A673 (cell line): ENCODE measurements at regions not wholly inside any gene's neighbourhood (a gene's known extent, or its start where the extent isn't known, plus 50 kb on each side); places are given as distances from the start of the nearest gene placed in this dataset.

Source experiments
- CTCF ChIP-seq: fragments of 300-800, 200-600 bp; sonication (generic); conservative IDR thresholded peaks from 2 replicates; pipeline ENCODE4 v1.5.1; 2017; ENCODE audit warnings: low read depth, mild to moderate bottlenecking, antibody characterized with exemption, low read length, moderate library complexity, mixed read lengths
- EZH2 ChIP-seq: fragments of 200-600 bp; sonication (generic); IDR thresholded peaks from 2 replicates; pipeline ENCODE4 v1.6.1; 2017; ENCODE audit warnings: borderline replicate concordance, low read depth, mild to moderate bottlenecking, mixed read lengths, antibody characterized with exemption, low read length; ENCODE audit not compliant: poor library complexity, severe bottlenecking

DNA sequence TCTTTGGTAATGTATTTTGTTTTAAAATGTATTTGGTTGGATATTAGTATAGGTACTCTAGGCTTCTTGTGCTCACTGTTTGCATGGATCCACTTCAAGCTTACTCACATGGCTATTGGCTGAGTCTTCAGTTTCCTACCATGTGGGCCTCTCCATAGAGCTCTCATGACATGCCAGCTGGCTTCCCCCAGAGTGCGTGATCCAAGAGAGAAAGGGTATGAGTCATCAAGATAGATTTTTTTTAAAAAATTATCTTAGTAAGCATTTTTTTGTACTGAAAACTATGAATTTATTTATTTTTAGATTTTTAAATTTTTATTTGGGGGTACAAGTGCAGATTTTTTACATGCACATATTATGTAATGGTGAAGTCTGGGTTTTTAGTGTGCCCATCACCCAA, 219.1 kb upstream of the AMOT start:
- TF ChIP-seq CTCF (no peak), EZH2 (no peak)
